Body of pancreas (tissue), 4 donors: ENCODE measurements at regions not wholly inside any gene's neighbourhood (a gene's known extent, or its start where the extent isn't known, plus 50 kb on each side); places are given as distances from the start of the nearest gene placed in this dataset.

ENCODE experiments used
- CTCF ChIP-seq, 7 experiments: fragments of 450-650 bp in 4 of 7; fragments of 200-600 bp in 3 of 7; sonication (generic) in 3 of 7; IDR thresholded peaks; one replicate each; pipeline ENCODE4 v1.5.1; 2016 to 2019; ENCODE audit warnings: antibody characterized with exemption in 7 of 7
- POLR2A ChIP-seq, 3 donors: fragments of 450-650 bp; IDR thresholded peaks; one replicate each; pipeline ENCODE4 v1.6.1; 2016; ENCODE audit warnings: antibody characterized with exemption in 3 of 3, mild to moderate bottlenecking in 2 of 3

DNA sequence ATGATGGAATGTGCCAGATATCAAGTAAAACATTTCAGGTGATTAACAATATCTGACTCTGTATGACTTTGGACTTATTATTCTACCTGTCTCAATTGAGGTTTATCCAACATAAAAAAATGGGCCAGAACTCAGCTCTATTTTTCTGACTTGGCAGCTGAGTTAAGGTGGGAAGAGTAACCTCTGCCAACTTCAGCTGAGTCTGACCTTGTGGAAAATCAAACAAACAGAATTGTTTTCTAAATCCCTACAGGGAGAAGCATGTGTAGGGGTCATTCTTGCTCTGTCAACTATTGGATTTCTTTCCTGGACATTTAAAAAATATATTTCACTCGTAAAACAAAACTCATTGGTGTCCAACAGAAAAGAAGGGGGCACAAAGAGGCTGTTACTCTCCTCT lies 139.4 kb upstream of the TLR4 start:
- TF ChIP-seq CTCF (IDR thresholded peaks at IDR 0.05) (no peak), POLR2A (IDR thresholded peaks at IDR 0.05) (no peak)
